ENCODE measurements at regions not wholly inside any gene's neighbourhood (a gene's known extent, or its start where the extent isn't known, plus 50 kb on each side); places are given as distances from the start of the nearest gene placed in this dataset.

DNA sequence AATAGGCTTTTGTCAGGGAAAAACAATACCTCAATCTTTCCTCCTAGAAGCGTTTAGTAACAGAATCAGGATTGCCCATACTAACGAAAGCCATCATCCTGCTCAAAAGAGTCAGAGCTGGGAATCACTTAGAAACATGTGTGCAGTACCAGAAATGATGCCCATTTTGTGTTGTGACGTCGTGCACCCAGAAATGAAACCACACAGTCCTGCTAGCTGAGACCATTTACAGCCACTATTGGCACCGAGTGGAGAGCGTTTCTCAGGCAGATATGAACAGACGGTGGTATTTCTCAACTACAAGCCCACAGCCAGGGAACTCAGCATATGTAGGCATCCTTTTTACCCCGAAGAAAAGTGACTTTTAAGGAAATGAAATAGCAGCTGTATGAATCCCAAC is 284.3 kb upstream of the LRATD1 start:
- Histone ChIP-seq H4K20me1 (ENCODE audit: insufficient read depth, low read length) (no peaks in the 10 kb centered on the region), H3K4me2 (ENCODE audit: insufficient read depth, low read length) (no peak overlapping the region), H3K4me3 (ENCODE audit: insufficient read depth, low read length) (no peak overlapping the region), H3K79me2 (ENCODE audit: insufficient read depth, low read length) (no peaks in the 10 kb centered on the region), H2AFZ (ENCODE audit: low read length) (no peak overlapping the region), H3K9me3 (ENCODE audit: low read depth, low read length) (peaks cover 2% of the 10 kb centered on the region), H3K27ac (ENCODE audit: low read depth, low read length) (no peak overlapping the region), H3K27me3 (ENCODE audit: insufficient read depth, low read length) (no peaks in the 10 kb centered on the region), H3K36me3 (ENCODE audit: insufficient read depth, low read length) (no peaks in the 10 kb centered on the region), H3K4me1 (ENCODE audit: insufficient read depth, low read length) (no peaks in the 10 kb centered on the region)
- DNase-seq (ENCODE audit: insufficient read length, low spot score, missing footprints): no peak
- TF ChIP-seq, protein P1, sequence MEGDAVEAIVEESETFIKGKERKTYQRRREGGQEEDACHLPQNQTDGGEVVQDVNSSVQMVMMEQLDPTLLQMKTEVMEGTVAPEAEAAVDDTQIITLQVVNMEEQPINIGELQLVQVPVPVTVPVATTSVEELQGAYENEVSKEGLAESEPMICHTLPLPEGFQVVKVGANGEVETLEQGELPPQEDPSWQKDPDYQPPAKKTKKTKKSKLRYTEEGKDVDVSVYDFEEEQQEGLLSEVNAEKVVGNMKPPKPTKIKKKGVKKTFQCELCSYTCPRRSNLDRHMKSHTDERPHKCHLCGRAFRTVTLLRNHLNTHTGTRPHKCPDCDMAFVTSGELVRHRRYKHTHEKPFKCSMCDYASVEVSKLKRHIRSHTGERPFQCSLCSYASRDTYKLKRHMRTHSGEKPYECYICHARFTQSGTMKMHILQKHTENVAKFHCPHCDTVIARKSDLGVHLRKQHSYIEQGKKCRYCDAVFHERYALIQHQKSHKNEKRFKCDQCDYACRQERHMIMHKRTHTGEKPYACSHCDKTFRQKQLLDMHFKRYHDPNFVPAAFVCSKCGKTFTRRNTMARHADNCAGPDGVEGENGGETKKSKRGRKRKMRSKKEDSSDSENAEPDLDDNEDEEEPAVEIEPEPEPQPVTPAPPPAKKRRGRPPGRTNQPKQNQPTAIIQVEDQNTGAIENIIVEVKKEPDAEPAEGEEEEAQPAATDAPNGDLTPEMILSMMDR (IDR thresholded peaks at IDR 0.05; ENCODE audit: extremely low read depth, low read depth, low read length): no peak

DNA sequence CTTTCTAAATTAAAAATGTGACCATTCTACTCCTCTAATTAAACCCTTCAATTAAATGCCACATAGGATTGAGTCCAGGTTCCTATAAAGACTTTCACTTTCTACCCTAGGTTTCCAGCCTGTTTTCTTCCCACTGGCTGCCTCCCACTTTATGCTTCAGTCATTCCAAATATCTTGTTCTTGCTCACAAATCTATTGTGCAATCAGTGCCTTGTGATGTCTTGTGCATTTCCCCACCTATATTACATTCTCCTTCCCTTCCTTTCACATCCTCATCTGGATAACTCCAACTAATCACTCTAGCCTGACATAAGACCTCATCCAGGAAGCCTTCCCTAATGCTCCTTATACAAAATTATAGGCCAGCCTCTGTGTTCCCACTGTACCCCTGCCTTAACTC is 281.7 kb upstream of the LRATD1 start:
- Histone ChIP-seq H3K36me3 (ENCODE audit: insufficient read depth, low read length) (no peaks in the 10 kb centered on the region), H3K4me2 (ENCODE audit: insufficient read depth, low read length) (no peak overlapping the region), H2AFZ (ENCODE audit: low read length) (no peak overlapping the region), H3K79me2 (ENCODE audit: insufficient read depth, low read length) (no peaks in the 10 kb centered on the region), H3K4me3 (ENCODE audit: insufficient read depth, low read length) (no peak overlapping the region), H4K20me1 (ENCODE audit: insufficient read depth, low read length) (no peaks in the 10 kb centered on the region), H3K27ac (ENCODE audit: low read depth, low read length) (no peak overlapping the region), H3K27me3 (ENCODE audit: insufficient read depth, low read length) (no peaks in the 10 kb centered on the region), H3K9me3 (ENCODE audit: low read depth, low read length) (peaks cover 2% of the 10 kb centered on the region), H3K4me1 (ENCODE audit: insufficient read depth, low read length) (no peaks in the 10 kb centered on the region)
- TF ChIP-seq, protein P1 (IDR thresholded peaks at IDR 0.05; ENCODE audit: extremely low read depth, low read depth, low read length): no peak
- no peak for DNase-seq (ENCODE audit: insufficient read length, low spot score, missing footprints)

DNA sequence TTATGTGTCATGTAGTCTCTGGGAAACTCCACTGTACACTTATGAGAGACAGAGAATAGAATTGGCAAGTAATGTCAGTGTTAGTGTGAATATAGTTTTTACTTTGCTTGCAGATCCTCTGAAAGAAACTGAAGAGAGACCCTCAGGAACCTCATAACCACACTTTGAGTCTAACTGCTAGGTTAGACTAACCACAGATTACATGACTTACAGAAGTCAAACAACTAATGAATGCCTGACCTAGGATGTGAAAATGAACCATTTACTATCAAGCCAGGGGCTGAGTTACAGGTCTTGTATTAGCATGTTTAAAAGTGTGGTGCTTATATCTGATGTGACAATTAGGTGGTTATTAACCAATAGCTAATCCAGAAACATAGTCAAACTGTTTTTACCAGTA is 280.4 kb upstream of the LRATD1 start:
- Histone ChIP-seq H2AFZ (ENCODE audit: low read length) (no peak overlapping the region), H3K36me3 (ENCODE audit: insufficient read depth, low read length) (no peaks in the 10 kb centered on the region), H3K4me3 (ENCODE audit: insufficient read depth, low read length) (no peak overlapping the region), H3K27me3 (ENCODE audit: insufficient read depth, low read length) (no peaks in the 10 kb centered on the region), H3K4me2 (ENCODE audit: insufficient read depth, low read length) (no peak overlapping the region), H4K20me1 (ENCODE audit: insufficient read depth, low read length) (no peaks in the 10 kb centered on the region), H3K4me1 (ENCODE audit: insufficient read depth, low read length) (no peaks in the 10 kb centered on the region), H3K27ac (ENCODE audit: low read depth, low read length) (no peak overlapping the region), H3K9me3 (ENCODE audit: low read depth, low read length) (peaks cover 2% of the 10 kb centered on the region), H3K79me2 (ENCODE audit: insufficient read depth, low read length) (no peaks in the 10 kb centered on the region)
- no peak for DNase-seq (ENCODE audit: insufficient read length, low spot score, missing footprints)
- TF ChIP-seq, protein P1 (IDR thresholded peaks at IDR 0.05; ENCODE audit: extremely low read depth, low read depth, low read length): no peak

DNA sequence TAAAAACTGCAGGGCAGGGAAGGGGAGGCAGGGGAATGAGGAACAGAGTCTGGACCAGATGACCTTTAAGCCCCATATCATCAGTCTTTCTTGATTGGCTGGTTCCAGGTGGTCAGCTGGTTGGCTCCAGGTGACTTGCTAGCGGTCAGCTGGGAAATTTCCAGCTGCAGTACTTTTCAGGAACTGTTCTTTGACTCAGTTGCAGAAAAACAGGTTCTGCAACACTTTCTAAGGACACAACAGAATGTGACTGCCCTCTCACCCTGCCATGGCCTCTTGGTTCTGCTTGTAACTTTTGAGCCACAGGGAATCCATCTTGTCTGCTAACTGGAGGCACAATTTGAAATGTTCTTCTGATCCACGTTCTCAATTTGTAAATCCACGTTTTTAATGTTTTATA is 278.3 kb upstream of the LRATD1 start:
- H3K4me3 ChIP-seq (ENCODE audit: insufficient read depth, low read length): no peak overlapping the region
- H3K79me2 ChIP-seq (ENCODE audit: insufficient read depth, low read length): no peaks in the 10 kb centered on the region
- TF ChIP-seq, protein P1 (IDR thresholded peaks at IDR 0.05; ENCODE audit: extremely low read depth, low read depth, low read length): no peak
- no peaks in the 10 kb centered on the region for H4K20me1 ChIP-seq (ENCODE audit: insufficient read depth, low read length)
- no peak overlapping the region for H3K4me2 ChIP-seq (ENCODE audit: insufficient read depth, low read length)
- no peaks in the 10 kb centered on the region for H3K36me3 ChIP-seq (ENCODE audit: insufficient read depth, low read length)
- no peak overlapping the region for H2AFZ ChIP-seq (ENCODE audit: low read length)
- no peak overlapping the region for H3K27ac ChIP-seq (ENCODE audit: low read depth, low read length)
- H3K4me1 ChIP-seq (ENCODE audit: insufficient read depth, low read length): no peaks in the 10 kb centered on the region
- H3K27me3 ChIP-seq (ENCODE audit: insufficient read depth, low read length): no peaks in the 10 kb centered on the region
- H3K9me3 ChIP-seq (ENCODE audit: low read depth, low read length): peaks cover 2% of the 10 kb centered on the region
- no peak for DNase-seq (ENCODE audit: insufficient read length, low spot score, missing footprints)
